ENCODE measurements at regions not wholly inside any gene's neighbourhood (a gene's known extent, or its start where the extent isn't known, plus 50 kb on each side); places are given as distances from the start of the nearest gene placed in this dataset.

GRCh38 chr10:35854661-35855060, 212.6 kb upstream of the FZD8 start:
- no peaks in the 10 kb centered on the region for H3K27me3 ChIP-seq (replicated peaks in 1 of 4; ENCODE audit: control insufficient read depth in 3 of 4, extremely low read depth in 1 of 4, insufficient read depth in 3 of 4, low read length in 3 of 4)
- ChIA-PET POLR2A (ENCODE audit: partially characterized antibody) (no interaction called here), CTCF (ENCODE audit: partially characterized antibody) (interaction anchor here (0.5 kb wide), 1 partner anchor 221 kb away, joined by 3 read pairs; no protein-coding TSS in a partner anchor)
- H2BK20ac ChIP-seq (ENCODE audit: low read length): no peak overlapping the region
- H3K9ac ChIP-seq (replicated peaks in 1 of 4; ENCODE audit: extremely low read depth in 1 of 4, low read depth in 3 of 4, low read length in 3 of 4): no peak overlapping the region
- no peaks in the 10 kb centered on the region for H3K79me1 ChIP-seq (ENCODE audit: low read depth, low read length)
- TF ChIP-seq GABPA (IDR thresholded peaks at IDR 0.05; ENCODE audit: borderline replicate concordance, insufficient read depth, low read length) (no peak), RXRA (IDR thresholded peaks at IDR 0.05; ENCODE audit: insufficient read depth, low read depth, low read length) (no peak), KDM1A (IDR thresholded peaks at IDR 0.05; ENCODE audit: borderline replicate concordance, low read length) (no peak), CBX5 (IDR thresholded peaks at IDR 0.05; ENCODE audit: low read depth, low read length) (no peak), BACH1 (IDR thresholded peaks at IDR 0.05; ENCODE audit: low read length) (no peak), NANOG (IDR thresholded peaks at IDR 0.05; ENCODE audit: insufficient read depth, low read depth, low read length, poor library complexity, severe bottlenecking) (no peak), RNF2 (IDR thresholded peaks at IDR 0.05; ENCODE audit: borderline replicate concordance, low read depth, low read length, missing control alignments, poor library complexity, severe bottlenecking) (no peak)
- H3K4me1 ChIP-seq (replicated peaks in 1 of 4; ENCODE audit: control insufficient read depth in 3 of 4, insufficient read depth in 4 of 4, low read length in 3 of 4): no peaks in the 10 kb centered on the region
- FAIRE-seq (no peak), DNase-seq (ENCODE audit: low read depth in 1 of 2, low spot score in 2 of 2) (no peak)
- no peak overlapping the region for H3K4me3 ChIP-seq (ENCODE audit: extremely low read depth in 1 of 4, insufficient read depth in 2 of 4, low read depth in 3 of 4, low read length in 4 of 4)
- H4K8ac ChIP-seq (ENCODE audit: extremely low read depth, insufficient read depth, low read length): no peak overlapping the region
- no peak overlapping the region for H3K4me2 ChIP-seq (ENCODE audit: insufficient read depth in 1 of 2, low read depth in 2 of 2, low read length in 2 of 2)
- H4K20me1 ChIP-seq (replicated peaks in 1 of 2; ENCODE audit: control insufficient read depth in 1 of 2, insufficient read depth in 2 of 2, low read length in 2 of 2): no peaks in the 10 kb centered on the region
- H3K23me2 ChIP-seq (ENCODE audit: low read depth, low read length): no peaks in the 10 kb centered on the region
- no peak overlapping the region for H2BK120ac ChIP-seq (replicated peaks; ENCODE audit: low read depth, low read length)
- no peak overlapping the region for H3K23ac ChIP-seq (ENCODE audit: insufficient read length)
- H4K5ac ChIP-seq (ENCODE audit: insufficient read length, low read depth, low read length): no peak overlapping the region
- no peak overlapping the region for H4K91ac ChIP-seq (replicated peaks; ENCODE audit: insufficient read length, low read length)
- no peak overlapping the region for H3K27ac ChIP-seq (ENCODE audit: low read depth, low read length)
- H3K56ac ChIP-seq (replicated peaks; ENCODE audit: insufficient read length, low read depth, low read length): no peak overlapping the region
- H2BK15ac ChIP-seq (ENCODE audit: low read length): no peak overlapping the region
- H2AK5ac ChIP-seq (ENCODE audit: low read depth, low read length): no peak overlapping the region
- no peak overlapping the region for H2BK12ac ChIP-seq (ENCODE audit: low read depth, low read length)
- WGBS, 2 experiments (ENCODE audit: extremely low coverage in 1 of 2, insufficient coverage in 1 of 2, insufficient read length in 1 of 2, insufficient replicate concordance in 2 of 2, low coverage in 1 of 2, low lambda C conversion rate in 2 of 2, missing lambda C conversion rate in 1 of 2): 89% methylated on average over 2 of the region's 2 CpGs; no CpG with 5 or more reads in 1 of the 2 experiments
- no peaks in the 10 kb centered on the region for H3K36me3 ChIP-seq (ENCODE audit: control insufficient read depth in 2 of 4, insufficient read depth in 4 of 4, low read length in 3 of 4)
- H2AFZ ChIP-seq (ENCODE audit: low read length): no peak overlapping the region
- H3K4ac ChIP-seq (replicated peaks; ENCODE audit: insufficient read length, low read depth, low read length): no peak overlapping the region
- no peaks in the 10 kb centered on the region for H3K9me3 ChIP-seq (ENCODE audit: insufficient read depth in 2 of 2, low read depth in 1 of 2, low read length in 1 of 2)
- no peak overlapping the region for H2BK5ac ChIP-seq (ENCODE audit: low read depth, low read length)
- H3K79me2 ChIP-seq (ENCODE audit: control insufficient read depth in 1 of 2, insufficient read depth in 2 of 2, low read length in 2 of 2): no peaks in the 10 kb centered on the region
- H3K14ac ChIP-seq (ENCODE audit: insufficient read length): no peak overlapping the region
- H3K18ac ChIP-seq (ENCODE audit: extremely low read depth, low read length): no peak overlapping the region
